K562 (cell line): ENCODE measurements at regions not wholly inside any gene's neighbourhood (a gene's known extent, or its start where the extent isn't known, plus 50 kb on each side); places are given as distances from the start of the nearest gene placed in this dataset.

Source experiments
- ATF2 ChIP-seq: sonication (generic); formaldehyde crosslinking; IDR thresholded peaks from 2 replicates; pipeline ENCODE4 v1.8.1; 2022; ENCODE audit warnings: missing genetic modification reagents
- C11orf30 ChIP-seq: fragments of 450-650 bp; IDR thresholded peaks from 2 replicates; pipeline ENCODE4 v1.6.1; 2016; ENCODE audit warnings: low read depth, mild to moderate bottlenecking
- EP400 ChIP-seq: fragments of 450-650 bp; IDR thresholded peaks from 2 replicates; pipeline ENCODE4 v1.6.1; 2017; ENCODE audit warnings: antibody characterized with exemption, mild to moderate bottlenecking, moderate library complexity
- MTF1 ChIP-seq: fragments of 250-450 bp; sonication (Bioruptor Pico); IDR thresholded peaks from 2 replicates; pipeline ENCODE4 v1.9.0; 2021; ENCODE audit warnings: moderate library complexity, mild to moderate bottlenecking, inconsistent platforms, borderline replicate concordance
- RUNX1 ChIP-seq: sonication (generic); IDR thresholded peaks from 2 replicates; pipeline ENCODE4 v1.6.1; 2016; ENCODE audit warnings: antibody characterized with exemption, low read depth
- ZNF224 ChIP-seq: sonication (generic); formaldehyde crosslinking; IDR thresholded peaks from 2 replicates; pipeline ENCODE4 v1.8.0; 2022; ENCODE audit warnings: mild to moderate bottlenecking, missing genetic modification reagents
- ZNF239 ChIP-seq: fragments of 250-450 bp; sonication (Bioruptor Pico); IDR thresholded peaks from 2 replicates; pipeline ENCODE4 v1.4.0; 2020; ENCODE audit warnings: mild to moderate bottlenecking
- ZNF24 ChIP-seq: fragments of 450-650 bp; IDR thresholded peaks from 2 replicates; pipeline ENCODE4 v1.6.1; 2016
- TF ChIP-seq, protein P1 (sequence below): fragments of 450-650 bp; IDR thresholded peaks from 2 replicates; pipeline ENCODE4 v1.6.1; 2016; ENCODE audit warnings: borderline replicate concordance
- TF ChIP-seq, protein P2 (sequence below): sonication (generic); formaldehyde crosslinking; IDR thresholded peaks from 2 replicates; pipeline ENCODE4 v1.8.1; 2023; ENCODE audit warnings: mild to moderate bottlenecking, missing genetic modification reagents
- TF ChIP-seq, protein P3 (sequence below): sonication (generic); formaldehyde crosslinking; IDR thresholded peaks from 2 replicates; pipeline ENCODE4 v1.8.1; 2022; ENCODE audit warnings: missing genetic modification reagents
- TF ChIP-seq, protein P4 (sequence below): fragments of 450-650 bp; IDR thresholded peaks from 2 replicates; pipeline ENCODE4 v1.6.1; 2018; ENCODE audit not compliant: partially characterized antibody
- TF ChIP-seq, protein P5 (sequence below): fragments of 450-650 bp; IDR thresholded peaks from 2 replicates; pipeline ENCODE4 v1.6.1; 2017; ENCODE audit warnings: antibody characterized with exemption, mild to moderate bottlenecking

DNA sequence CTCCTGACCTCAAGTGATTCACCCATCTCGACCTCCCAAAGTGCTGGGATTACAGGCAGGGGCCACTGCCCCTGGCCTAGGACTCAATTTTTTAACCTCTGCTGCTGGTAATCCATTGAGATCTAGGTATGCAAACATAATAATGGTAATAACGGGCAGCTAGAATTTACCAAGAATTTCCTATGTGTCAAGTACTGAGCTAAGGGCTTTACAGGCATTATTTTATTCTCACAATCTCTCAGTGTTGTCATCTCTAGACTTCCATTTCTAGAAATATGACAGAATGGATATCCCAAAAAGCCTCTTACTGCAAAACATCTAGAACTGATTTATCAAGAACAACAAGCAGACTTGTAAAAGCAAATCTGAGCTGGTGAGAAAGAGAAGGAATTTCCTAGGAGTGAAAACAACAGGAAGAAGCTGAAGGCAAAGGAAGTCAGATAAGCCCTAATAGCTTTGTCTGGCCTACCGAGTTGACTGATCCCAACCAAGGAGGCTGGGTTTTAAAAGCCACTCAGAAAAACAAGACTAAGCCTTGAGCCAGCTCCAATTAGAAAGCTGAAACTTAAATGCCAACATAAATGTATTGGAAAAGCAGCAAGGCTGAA is 70.6 kb downstream of the CCDC71L start (continued):
- TF ChIP-seq MTF1 (CRISPR knock-in tag) (no peak), EP400 (peak; percentile 35; the same call in 1 of the 2 replicates), ZNF239 (no peak), ZNF224 (no peak), RUNX1 (no peak), ATF2 (CRISPR knock-in tag) (no peak), ZNF24 (no peak), C11orf30 (no peak)
- TF ChIP-seq, protein P1, sequence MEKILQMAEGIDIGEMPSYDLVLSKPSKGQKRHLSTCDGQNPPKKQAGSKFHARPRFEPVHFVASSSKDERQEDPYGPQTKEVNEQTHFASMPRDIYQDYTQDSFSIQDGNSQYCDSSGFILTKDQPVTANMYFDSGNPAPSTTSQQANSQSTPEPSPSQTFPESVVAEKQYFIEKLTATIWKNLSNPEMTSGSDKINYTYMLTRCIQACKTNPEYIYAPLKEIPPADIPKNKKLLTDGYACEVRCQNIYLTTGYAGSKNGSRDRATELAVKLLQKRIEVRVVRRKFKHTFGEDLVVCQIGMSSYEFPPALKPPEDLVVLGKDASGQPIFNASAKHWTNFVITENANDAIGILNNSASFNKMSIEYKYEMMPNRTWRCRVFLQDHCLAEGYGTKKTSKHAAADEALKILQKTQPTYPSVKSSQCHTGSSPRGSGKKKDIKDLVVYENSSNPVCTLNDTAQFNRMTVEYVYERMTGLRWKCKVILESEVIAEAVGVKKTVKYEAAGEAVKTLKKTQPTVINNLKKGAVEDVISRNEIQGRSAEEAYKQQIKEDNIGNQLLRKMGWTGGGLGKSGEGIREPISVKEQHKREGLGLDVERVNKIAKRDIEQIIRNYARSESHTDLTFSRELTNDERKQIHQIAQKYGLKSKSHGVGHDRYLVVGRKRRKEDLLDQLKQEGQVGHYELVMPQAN = no peak
- TF ChIP-seq, protein P2, sequence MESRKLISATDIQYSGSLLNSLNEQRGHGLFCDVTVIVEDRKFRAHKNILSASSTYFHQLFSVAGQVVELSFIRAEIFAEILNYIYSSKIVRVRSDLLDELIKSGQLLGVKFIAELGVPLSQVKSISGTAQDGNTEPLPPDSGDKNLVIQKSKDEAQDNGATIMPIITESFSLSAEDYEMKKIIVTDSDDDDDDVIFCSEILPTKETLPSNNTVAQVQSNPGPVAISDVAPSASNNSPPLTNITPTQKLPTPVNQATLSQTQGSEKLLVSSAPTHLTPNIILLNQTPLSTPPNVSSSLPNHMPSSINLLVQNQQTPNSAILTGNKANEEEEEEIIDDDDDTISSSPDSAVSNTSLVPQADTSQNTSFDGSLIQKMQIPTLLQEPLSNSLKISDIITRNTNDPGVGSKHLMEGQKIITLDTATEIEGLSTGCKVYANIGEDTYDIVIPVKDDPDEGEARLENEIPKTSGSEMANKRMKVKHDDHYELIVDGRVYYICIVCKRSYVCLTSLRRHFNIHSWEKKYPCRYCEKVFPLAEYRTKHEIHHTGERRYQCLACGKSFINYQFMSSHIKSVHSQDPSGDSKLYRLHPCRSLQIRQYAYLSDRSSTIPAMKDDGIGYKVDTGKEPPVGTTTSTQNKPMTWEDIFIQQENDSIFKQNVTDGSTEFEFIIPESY (CRISPR knock-in tag) = no peak
- TF ChIP-seq, protein P3, sequence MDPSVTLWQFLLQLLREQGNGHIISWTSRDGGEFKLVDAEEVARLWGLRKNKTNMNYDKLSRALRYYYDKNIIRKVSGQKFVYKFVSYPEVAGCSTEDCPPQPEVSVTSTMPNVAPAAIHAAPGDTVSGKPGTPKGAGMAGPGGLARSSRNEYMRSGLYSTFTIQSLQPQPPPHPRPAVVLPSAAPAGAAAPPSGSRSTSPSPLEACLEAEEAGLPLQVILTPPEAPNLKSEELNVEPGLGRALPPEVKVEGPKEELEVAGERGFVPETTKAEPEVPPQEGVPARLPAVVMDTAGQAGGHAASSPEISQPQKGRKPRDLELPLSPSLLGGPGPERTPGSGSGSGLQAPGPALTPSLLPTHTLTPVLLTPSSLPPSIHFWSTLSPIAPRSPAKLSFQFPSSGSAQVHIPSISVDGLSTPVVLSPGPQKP (CRISPR knock-in tag) = no peak
- TF ChIP-seq, protein P4, sequence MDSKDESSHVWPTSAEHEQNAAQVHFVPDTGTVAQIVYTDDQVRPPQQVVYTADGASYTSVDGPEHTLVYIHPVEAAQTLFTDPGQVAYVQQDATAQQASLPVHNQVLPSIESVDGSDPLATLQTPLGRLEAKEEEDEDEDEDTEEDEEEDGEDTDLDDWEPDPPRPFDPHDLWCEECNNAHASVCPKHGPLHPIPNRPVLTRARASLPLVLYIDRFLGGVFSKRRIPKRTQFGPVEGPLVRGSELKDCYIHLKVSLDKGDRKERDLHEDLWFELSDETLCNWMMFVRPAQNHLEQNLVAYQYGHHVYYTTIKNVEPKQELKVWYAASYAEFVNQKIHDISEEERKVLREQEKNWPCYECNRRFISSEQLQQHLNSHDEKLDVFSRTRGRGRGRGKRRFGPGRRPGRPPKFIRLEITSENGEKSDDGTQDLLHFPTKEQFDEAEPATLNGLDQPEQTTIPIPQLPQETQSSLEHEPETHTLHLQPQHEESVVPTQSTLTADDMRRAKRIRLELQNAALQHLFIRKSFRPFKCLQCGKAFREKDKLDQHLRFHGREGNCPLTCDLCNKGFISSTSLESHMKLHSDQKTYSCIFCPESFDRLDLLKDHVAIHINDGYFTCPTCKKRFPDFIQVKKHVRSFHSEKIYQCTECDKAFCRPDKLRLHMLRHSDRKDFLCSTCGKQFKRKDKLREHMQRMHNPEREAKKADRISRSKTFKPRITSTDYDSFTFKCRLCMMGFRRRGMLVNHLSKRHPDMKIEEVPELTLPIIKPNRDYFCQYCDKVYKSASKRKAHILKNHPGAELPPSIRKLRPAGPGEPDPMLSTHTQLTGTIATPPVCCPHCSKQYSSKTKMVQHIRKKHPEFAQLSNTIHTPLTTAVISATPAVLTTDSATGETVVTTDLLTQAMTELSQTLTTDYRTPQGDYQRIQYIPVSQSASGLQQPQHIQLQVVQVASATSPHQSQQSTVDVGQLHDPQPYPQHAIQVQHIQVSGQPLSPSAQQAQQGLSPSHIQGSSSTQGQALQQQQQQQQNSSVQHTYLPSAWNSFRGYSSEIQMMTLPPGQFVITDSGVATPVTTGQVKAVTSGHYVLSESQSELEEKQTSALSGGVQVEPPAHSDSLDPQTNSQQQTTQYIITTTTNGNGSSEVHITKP = no peak
- TF ChIP-seq, protein P5, sequence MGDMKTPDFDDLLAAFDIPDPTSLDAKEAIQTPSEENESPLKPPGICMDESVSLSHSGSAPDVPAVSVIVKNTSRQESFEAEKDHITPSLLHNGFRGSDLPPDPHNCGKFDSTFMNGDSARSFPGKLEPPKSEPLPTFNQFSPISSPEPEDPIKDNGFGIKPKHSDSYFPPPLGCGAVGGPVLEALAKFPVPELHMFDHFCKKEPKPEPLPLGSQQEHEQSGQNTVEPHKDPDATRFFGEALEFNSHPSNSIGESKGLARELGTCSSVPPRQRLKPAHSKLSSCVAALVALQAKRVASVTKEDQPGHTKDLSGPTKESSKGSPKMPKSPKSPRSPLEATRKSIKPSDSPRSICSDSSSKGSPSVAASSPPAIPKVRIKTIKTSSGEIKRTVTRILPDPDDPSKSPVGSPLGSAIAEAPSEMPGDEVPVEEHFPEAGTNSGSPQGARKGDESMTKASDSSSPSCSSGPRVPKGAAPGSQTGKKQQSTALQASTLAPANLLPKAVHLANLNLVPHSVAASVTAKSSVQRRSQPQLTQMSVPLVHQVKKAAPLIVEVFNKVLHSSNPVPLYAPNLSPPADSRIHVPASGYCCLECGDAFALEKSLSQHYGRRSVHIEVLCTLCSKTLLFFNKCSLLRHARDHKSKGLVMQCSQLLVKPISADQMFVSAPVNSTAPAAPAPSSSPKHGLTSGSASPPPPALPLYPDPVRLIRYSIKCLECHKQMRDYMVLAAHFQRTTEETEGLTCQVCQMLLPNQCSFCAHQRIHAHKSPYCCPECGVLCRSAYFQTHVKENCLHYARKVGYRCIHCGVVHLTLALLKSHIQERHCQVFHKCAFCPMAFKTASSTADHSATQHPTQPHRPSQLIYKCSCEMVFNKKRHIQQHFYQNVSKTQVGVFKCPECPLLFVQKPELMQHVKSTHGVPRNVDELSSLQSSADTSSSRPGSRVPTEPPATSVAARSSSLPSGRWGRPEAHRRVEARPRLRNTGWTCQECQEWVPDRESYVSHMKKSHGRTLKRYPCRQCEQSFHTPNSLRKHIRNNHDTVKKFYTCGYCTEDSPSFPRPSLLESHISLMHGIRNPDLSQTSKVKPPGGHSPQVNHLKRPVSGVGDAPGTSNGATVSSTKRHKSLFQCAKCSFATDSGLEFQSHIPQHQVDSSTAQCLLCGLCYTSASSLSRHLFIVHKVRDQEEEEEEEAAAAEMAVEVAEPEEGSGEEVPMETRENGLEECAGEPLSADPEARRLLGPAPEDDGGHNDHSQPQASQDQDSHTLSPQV = peak; percentile 76; the same call in 1 of the 2 replicates
